GM21515 (cell line): ENCODE measurements at regions not wholly inside any gene's neighbourhood (a gene's known extent, or its start where the extent isn't known, plus 50 kb on each side); places are given as distances from the start of the nearest gene placed in this dataset.

Experiments
- ATAC-seq: cut with Tn5 transposase; IDR thresholded peaks from one replicate; pipeline ENCODE4 v1.9.1; 2021; ENCODE audit not compliant: unreplicated experiment

- no peak for ATAC-seq
These were observed 190.1 kb upstream of the GLI2 start for GRCh38 chr2:120545521-120546047.

DNA sequence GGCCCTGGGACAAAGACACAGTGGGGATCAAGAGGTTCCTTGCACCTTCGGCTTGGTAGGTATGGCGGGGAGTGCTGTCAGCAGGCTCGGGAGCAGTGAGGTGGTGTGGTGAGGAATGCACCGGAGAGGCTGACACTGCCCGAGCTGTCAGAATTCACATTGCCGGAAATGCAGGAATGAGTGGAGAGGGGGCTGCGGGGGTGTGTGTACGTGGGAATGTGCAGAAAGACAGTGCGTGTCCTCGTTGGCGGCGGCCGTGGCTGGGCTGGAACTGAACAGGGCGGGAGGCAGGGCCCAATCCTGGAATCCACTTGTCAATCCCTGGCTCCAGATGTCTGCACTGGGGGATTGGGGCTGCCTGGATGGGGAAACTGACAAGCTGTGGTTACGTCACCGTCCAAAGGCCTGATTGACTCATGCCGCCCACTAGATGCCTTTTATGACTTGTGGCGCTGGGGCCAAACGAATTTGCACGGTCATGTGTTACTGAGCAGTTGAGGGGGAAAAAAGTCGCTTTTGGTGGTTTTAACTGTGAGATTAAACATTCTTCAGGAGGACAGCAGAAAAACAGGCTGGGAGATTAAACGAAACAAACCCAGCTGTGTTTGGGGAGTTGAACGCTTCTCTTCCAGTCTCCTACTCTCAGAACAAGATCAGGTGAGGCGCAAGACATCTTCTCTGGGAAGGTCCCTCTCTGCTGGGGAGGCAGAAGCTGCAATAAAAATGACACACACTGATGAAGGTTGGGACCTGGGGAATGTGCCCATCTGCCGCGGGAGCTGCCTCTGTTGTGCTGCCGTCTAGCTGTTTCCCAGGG is 189.4 kb upstream of the GLI2 start:
- no peak for ATAC-seq

GRCh38 chr2:120546865-120547390 is 188.7 kb upstream of the GLI2 start:
- no peak for ATAC-seq

- no peak for ATAC-seq
These were observed 188.0 kb upstream of the GLI2 start for GRCh38 chr2:120547662-120548061.

DNA sequence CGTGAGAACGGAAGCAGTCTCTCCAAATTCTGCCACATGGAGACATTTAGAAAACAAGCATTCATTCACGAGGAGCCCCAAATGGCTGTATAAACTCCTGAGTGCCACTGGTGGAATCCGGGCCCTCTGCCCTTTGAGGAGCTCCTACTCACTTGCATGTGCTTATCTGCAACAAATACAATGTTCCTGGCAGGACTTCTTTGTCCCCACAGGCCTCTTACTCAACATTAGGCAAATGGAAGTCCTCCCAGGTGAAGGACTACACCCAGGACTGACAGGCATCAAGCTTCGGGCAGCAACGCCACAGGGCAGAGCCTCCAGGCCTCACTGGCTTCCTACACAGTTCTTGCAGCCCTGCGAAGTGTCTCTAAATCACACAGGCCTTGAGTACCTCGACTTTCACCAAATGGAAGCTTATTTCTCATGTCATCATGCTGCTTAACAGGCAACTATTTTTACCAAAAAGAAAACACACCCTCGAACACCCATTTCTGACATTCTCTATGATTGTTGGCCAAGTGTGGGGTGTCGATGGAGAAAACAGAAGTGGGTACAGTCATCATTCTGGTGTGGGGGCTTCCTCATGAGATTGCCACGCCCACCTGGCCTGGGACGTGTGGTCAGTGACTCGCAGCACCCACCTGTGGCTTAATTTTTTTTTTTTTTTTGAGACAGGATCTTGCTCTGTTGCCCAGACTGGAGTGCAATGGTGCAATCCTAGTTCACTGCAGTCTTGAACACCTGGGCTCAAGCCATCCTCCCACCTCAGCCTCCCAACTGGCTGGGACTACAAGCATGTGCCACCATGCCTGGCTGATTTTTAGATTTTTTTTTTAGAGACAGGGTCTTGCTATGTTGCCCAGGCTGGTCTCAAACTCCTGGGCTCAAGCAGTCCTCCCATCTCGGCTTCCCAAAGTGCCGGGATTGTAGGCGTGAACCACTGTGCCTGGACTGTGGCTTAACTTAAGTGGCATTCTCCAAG is 186.8 kb upstream of the GLI2 start:
- no peak for ATAC-seq

- ATAC-seq: no peak
These were observed 185.8 kb upstream of the GLI2 start for GRCh38 chr2:120549841-120550240.

- no peak for ATAC-seq
These were observed 185.4 kb upstream of the GLI2 start for GRCh38 chr2:120550282-120550681.

DNA sequence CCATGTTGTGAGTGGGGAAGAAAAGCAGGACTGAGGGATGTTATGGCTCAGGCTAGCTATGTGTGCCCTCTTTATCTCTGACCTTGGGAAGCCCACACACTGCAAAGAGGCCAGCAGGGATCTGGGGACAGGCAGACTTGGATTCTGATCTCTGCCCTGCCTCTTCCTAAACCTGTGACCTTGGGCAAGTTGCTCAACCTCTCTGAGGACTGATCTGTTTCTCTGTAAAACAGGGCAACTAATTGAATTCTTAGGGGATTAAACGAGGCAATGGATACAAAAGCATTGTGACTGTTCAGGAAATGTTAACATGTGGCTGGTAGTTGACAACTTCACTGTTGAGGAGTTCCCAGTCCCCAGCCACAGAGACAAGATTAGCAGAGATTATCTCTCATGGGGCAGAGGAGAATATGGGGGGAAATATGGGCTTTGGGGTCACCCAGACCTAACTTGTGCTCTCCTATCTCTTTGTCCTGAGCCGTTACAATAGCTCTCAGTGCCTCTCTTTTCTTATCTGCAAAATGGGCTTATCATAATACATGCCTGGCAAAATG is 184.7 kb upstream of the GLI2 start:
- ATAC-seq: no peak

DNA sequence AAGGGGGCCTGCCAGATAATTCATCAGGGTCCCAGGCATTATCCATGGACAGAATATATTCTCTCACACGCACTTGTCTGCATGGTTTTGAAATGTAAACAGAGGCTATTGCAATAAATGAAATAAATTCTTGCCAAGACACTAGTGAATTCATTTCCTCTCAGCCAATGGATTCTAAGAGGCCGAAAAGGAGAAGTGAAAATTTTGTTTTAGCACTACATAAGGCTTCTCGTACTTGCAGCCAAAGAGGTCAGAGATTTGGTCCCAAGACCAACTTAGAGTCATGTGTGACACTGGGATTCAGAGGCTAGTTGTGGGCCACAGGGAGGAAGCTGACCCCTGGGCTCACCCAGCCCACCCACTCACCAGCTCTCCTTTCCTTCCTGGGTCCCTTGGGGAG is 184.1 kb upstream of the GLI2 start:
- no peak for ATAC-seq

DNA sequence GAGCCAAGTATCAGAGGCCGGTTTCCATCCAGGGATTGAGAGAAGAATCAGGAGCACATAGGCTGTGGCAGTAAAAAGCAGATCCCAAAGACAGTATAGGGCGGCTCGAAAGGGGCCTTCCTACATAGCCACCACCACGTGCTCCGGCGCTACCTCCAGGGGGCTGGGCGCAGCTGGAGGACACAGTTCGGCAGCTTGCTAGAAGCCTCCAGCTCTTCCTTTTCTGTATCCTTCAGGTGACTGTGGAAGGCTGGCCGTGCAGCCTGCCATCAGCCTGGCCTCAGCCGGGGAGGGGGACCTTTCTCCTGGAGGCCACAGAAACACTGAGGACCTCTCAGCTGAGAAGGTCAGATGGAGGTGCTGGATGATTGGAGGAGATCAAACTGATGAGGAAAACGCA is 183.6 kb upstream of the GLI2 start:
- ATAC-seq: no peak

- ATAC-seq: no peak
These were observed 182.7 kb upstream of the GLI2 start for GRCh38 chr2:120552800-120553481.

DNA sequence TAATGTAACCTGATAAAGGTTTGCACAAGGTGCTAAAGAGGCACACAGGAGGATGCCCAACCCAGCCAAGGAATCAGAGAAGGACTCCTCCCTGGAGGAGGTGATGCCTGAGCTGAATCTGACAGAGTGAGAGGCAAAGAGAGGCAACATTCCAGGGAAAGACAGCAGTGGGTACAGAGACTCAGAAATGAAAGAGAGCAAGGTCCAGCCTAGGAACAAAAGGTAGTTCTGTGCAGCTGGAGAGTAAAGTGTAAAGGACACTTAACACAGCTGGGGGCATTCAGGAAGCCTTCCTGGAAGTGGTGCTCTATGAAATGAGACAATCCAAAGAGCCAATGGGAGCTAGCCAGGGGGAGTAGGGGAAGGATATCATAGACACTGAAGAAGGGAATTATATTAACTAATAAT is 181.0 kb upstream of the GLI2 start:
- no peak for ATAC-seq

DNA sequence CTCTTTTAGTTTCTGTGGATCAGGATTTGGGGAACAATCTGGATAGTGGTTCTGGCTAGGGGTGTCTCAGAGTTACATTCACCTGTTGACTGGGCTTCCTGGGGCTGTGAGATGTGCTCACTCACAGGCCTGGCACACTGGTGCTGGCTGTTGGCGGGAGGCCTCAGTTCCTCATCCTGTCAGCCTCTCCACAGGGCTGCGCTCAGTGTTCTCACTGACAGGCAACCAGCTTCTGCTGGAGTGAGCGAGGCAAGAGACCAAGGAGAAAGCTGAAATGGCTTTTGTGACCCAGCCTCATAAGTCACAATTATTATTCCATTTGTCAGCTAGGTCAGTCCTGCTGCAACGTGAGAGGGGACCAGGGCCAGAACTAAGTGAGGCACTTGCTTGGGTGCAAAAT is 180.6 kb upstream of the GLI2 start:
- ATAC-seq: no peak

DNA sequence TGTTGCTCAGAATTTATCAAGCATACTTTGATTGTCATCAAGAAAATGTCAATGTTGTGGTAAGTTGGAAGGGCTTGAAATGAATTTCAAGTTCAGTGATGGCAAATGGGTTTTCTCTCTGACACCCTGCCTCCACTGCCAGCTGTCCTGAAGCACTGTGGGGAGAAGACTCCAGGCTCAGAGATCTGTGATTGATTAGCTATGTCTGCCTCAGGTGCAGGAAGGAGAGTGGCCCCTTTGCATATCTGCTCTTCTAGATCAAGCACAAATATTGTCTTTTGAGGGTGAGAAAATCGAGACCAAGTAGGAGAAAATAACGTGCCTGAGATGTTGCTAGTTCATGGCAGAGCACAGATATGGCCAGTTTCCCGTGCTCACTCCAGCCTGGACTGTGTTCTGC is 178.8 kb upstream of the GLI2 start:
- no peak for ATAC-seq

DNA sequence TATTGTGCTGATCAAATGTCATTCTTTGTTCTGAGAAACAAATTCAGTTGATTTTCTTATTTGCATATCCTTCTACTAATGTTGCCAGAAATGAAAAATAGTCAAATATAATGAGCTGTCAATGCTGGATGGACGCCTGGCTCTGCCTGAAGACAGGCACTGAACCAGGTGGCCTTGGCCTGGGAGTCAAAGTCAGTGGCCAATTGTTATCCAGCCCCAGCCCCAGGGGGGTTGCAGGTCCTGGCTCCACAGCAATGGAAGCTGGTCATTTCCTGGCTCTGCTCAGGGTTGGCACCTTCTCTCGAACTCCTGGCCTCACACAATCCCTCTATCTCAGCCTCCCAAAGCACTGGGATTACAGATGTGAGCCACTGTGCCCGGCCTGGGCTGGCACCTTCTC is 176.8 kb upstream of the GLI2 start:
- no peak for ATAC-seq

- no peak for ATAC-seq
These were observed 176.3 kb upstream of the GLI2 start for GRCh38 chr2:120559401-120559800.

GRCh38 chr2:120560330-120560729 is 175.3 kb upstream of the GLI2 start:
- ATAC-seq: no peak

GRCh38 chr2:120561379-120562035 is 174.2 kb upstream of the GLI2 start:
- no peak for ATAC-seq

GRCh38 chr2:120562218-120563005 is 173.3 kb upstream of the GLI2 start:
- no peak for ATAC-seq
